DMS 273 treated with DMSO at 0.1 percent for 48 hours (cell line): ENCODE measurements at regions not wholly inside any gene's neighbourhood (a gene's known extent, or its start where the extent isn't known, plus 50 kb on each side); places are given as distances from the start of the nearest gene placed in this dataset.
"Not testable (repeated sequence)": the region's sequence is repeated elsewhere in the genome, so short reads cannot be mapped to it uniquely, and the experiment has no call there.

Experiments
- DNase-seq: peaks from one replicate; lab custom pipeline; 2025; lab: John Stamatoyannopoulos, UW

GRCh38 chr5:82603033-82603987 lies 325.2 kb upstream of the RPS23 start:
- DNase-seq, result no peak

- no peak for DNase-seq
These were observed 323.7 kb upstream of the RPS23 start for GRCh38 chr5:82601861-82602260.

GRCh38 chr5:82601077-82601476 lies 322.9 kb upstream of the RPS23 start:
- DNase-seq, result no peak

GRCh38 chr5:82599692-82600091 lies 321.5 kb upstream of the RPS23 start:
- no peak for DNase-seq

- DNase-seq, result no peak
These were observed 320.9 kb upstream of the RPS23 start for GRCh38 chr5:82599030-82599429.

- no peak for DNase-seq
These were observed 319.3 kb upstream of the RPS23 start for GRCh38 chr5:82597437-82597836.

GRCh38 chr5:82596451-82596850 lies 318.3 kb upstream of the RPS23 start:
- DNase-seq, result no peak

- no peak for DNase-seq
These were observed 317.0 kb upstream of the RPS23 start for GRCh38 chr5:82595113-82595512.

- DNase-seq, result no peak
These were observed 315.9 kb upstream of the RPS23 start for GRCh38 chr5:82594097-82594496.

- DNase-seq, result no peak
These were observed 315.3 kb upstream of the RPS23 start for GRCh38 chr5:82593481-82593880.

- DNase-seq, result no peak
These were observed 312.9 kb upstream of the RPS23 start for GRCh38 chr5:82591021-82591515.

- DNase-seq, result no peak
These were observed 312.0 kb upstream of the RPS23 start for GRCh38 chr5:82590112-82590511.

- no peak for DNase-seq
These were observed 308.6 kb upstream of the RPS23 start for GRCh38 chr5:82586661-82587310.

- no peak for DNase-seq
These were observed 308.0 kb upstream of the RPS23 start for GRCh38 chr5:82586181-82586580.

GRCh38 chr5:82584631-82585030 lies 306.5 kb upstream of the RPS23 start:
- no peak for DNase-seq

GRCh38 chr5:82583331-82583730 lies 305.2 kb upstream of the RPS23 start:
- DNase-seq, result not testable (repeated sequence)

- no peak for DNase-seq
These were observed 286.8 kb upstream of the RPS23 start for GRCh38 chr5:82564963-82565362.

- no peak for DNase-seq
These were observed 285.6 kb upstream of the RPS23 start for GRCh38 chr5:82563745-82564144.

- no peak for DNase-seq
These were observed 284.6 kb upstream of the RPS23 start for GRCh38 chr5:82562696-82563240.

GRCh38 chr5:82561797-82562196 lies 283.6 kb upstream of the RPS23 start:
- DNase-seq, result no peak

GRCh38 chr5:82560969-82561368 lies 282.8 kb upstream of the RPS23 start:
- no peak for DNase-seq

GRCh38 chr5:82560561-82560960 lies 282.4 kb upstream of the RPS23 start:
- no peak for DNase-seq

GRCh38 chr5:82551840-82552385 lies 273.8 kb upstream of the RPS23 start:
- peak; percentile 13 for DNase-seq
